Nephron progenitor cell (in vitro differentiated cells): ENCODE measurements at regions not wholly inside any gene's neighbourhood (a gene's known extent, or its start where the extent isn't known, plus 50 kb on each side); places are given as distances from the start of the nearest gene placed in this dataset.

Source experiments
- DNase-seq: peaks from one replicate; pipeline ENCODE4 v3.0.0; 2021
- H3K27ac Mint-ChIP-seq: 2 replicates; pipeline ENCODE4 v1.8.0; 2021; ENCODE audit warnings: mild to moderate bottlenecking, moderate library complexity, mixed read lengths
- H3K27me3 Mint-ChIP-seq: 2 replicates; pipeline ENCODE4 v1.8.0; 2021; ENCODE audit warnings: mild to moderate bottlenecking, low read depth, mixed read lengths; ENCODE audit not compliant: poor library complexity
- H3K36me3 Mint-ChIP-seq: 2 replicates; pipeline ENCODE4 v1.8.0; 2021; ENCODE audit warnings: low read depth, mixed read lengths
- H3K4me1 Mint-ChIP-seq: 2 replicates; pipeline ENCODE4 v1.8.0; 2021; ENCODE audit warnings: mixed read lengths
- H3K4me3 Mint-ChIP-seq: 2 replicates; pipeline ENCODE4 v1.8.0; 2021; ENCODE audit warnings: mild to moderate bottlenecking, moderate library complexity, mixed read lengths
- H3K9me3 Mint-ChIP-seq: 2 replicates; pipeline ENCODE4 v1.8.0; 2021; ENCODE audit warnings: mild to moderate bottlenecking, moderate library complexity, mixed read lengths
- CTCF ChIP-seq: fragments of 200-600 bp; sonication (generic); IDR thresholded peaks from 2 replicates; pipeline ENCODE4 v1.5.0; 2021; ENCODE audit warnings: antibody characterized with exemption

- Mint-ChIP-seq H3K27me3 (no peaks in the 10 kb centered on the region), H3K27ac (peak overlapping the region; percentile 34)
Measured at GRCh38 chr6:14797875-14798593, 447.8 kb upstream of the JARID2 start.

GRCh38 chr6:14798594-14798982, 447.3 kb upstream of the JARID2 start:
- no peak for DNase-seq
- H3K9me3 Mint-ChIP-seq = no peaks in the 10 kb centered on the region
- TF ChIP-seq CTCF = no peak
- H3K4me3 Mint-ChIP-seq = no peak overlapping the region
- peaks cover 3% of the 10 kb centered on the region for H3K27me3 Mint-ChIP-seq
- peaks cover 42% of the 10 kb centered on the region for H3K4me1 Mint-ChIP-seq
- peak overlapping the region; percentile 38 for H3K27ac Mint-ChIP-seq
- no peaks in the 10 kb centered on the region for H3K36me3 Mint-ChIP-seq

More at GRCh38 chr6:14797875-14798593, 447.8 kb upstream of the JARID2 start:
- peaks cover 38% of the 10 kb centered on the region for H3K4me1 Mint-ChIP-seq
- no peak overlapping the region for H3K4me3 Mint-ChIP-seq
- DNase-seq = no peak
- H3K9me3 Mint-ChIP-seq = no peaks in the 10 kb centered on the region
- no peak for TF ChIP-seq CTCF
- no peaks in the 10 kb centered on the region for H3K36me3 Mint-ChIP-seq

- Mint-ChIP-seq H3K36me3 (no peaks in the 10 kb centered on the region), H3K4me3 (no peak overlapping the region), H3K4me1 (peaks cover 47% of the 10 kb centered on the region), H3K9me3 (no peaks in the 10 kb centered on the region), H3K27me3 (peaks cover 3% of the 10 kb centered on the region), H3K27ac (no peak overlapping the region)
- no peak for TF ChIP-seq CTCF
- DNase-seq = no peak
Measured at GRCh38 chr6:14798996-14799588, 446.8 kb upstream of the JARID2 start.

DNA sequence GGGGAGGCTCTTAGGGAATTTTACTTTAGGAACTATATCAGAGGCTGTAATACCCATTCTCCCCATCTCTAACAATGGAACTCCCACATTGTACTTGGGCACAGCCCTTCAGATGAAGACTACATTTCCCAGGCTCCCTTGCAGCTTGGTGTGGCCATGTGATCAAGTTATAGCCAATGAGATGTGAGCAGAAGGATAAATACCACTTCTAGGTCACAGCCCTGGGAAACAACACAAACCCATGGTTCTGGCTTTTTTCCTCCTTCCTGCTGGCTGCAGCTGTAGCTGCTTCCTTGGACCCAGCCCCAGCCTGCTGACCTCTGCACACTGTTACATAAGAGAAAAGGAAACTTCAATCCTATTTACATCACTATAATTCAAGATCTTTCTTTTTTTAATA, 445.9 kb upstream of the JARID2 start:
- peaks cover 48% of the 10 kb centered on the region for H3K4me1 Mint-ChIP-seq
- no peaks in the 10 kb centered on the region for H3K9me3 Mint-ChIP-seq
- peaks cover 3% of the 10 kb centered on the region for H3K27me3 Mint-ChIP-seq
- DNase-seq = no peak
- no peaks in the 10 kb centered on the region for H3K36me3 Mint-ChIP-seq
- no peak overlapping the region for H3K4me3 Mint-ChIP-seq
- TF ChIP-seq CTCF = no peak
- no peak overlapping the region for H3K27ac Mint-ChIP-seq

DNA sequence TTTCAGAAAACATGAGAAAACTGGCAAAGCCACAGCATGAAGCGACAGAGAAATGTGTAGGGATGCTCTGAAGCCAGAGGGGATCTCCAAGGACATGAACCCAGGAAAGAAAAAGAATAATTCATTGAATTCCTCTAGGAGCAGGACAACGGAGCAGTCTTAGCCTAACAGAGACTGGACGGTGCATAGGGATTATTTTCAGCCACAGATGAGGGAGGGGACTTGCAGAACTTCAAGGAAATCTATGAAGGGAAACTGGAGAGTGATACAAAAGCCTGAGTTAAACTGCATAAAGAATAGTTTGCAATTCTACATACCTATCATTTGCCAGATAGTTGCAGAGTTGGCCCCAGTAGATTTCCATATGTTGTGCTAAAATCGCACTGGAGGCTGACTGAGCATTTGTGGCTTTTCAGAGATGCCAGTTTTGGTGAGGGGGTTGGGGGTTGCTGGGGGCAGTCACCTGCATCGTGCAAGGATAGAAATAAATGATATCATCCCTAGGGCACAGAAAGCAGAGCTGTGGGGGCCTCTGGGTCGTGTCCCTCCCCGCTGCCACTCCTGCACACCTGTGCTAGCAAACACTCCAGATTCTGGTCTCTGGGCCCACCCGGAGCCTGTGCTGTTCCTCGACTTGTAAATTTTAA, 443.2 kb upstream of the JARID2 start:
- no peak for TF ChIP-seq CTCF
- peaks cover 13% of the 10 kb centered on the region for H3K9me3 Mint-ChIP-seq
- peaks cover 8% of the 10 kb centered on the region for H3K36me3 Mint-ChIP-seq
- H3K27ac Mint-ChIP-seq = no peak overlapping the region
- peaks cover 44% of the 10 kb centered on the region for H3K4me1 Mint-ChIP-seq
- peaks cover 3% of the 10 kb centered on the region for H3K27me3 Mint-ChIP-seq
- H3K4me3 Mint-ChIP-seq = no peak overlapping the region
- DNase-seq = no peak
